Epithelial cell of prostate (primary cell): ENCODE measurements at regions not wholly inside any gene's neighbourhood (a gene's known extent, or its start where the extent isn't known, plus 50 kb on each side); places are given as distances from the start of the nearest gene placed in this dataset.

Source experiments
- DNase-seq: peaks from one replicate; pipeline ENCODE4 v3.0.0-alpha.2; 2011; ENCODE audit warnings: low read depth, low spot score
- H3K27ac ChIP-seq: fragments of 450-650 bp; 2 replicates; pipeline ENCODE4 v1.5.1; 2017; ENCODE audit warnings: mild to moderate bottlenecking

DNA sequence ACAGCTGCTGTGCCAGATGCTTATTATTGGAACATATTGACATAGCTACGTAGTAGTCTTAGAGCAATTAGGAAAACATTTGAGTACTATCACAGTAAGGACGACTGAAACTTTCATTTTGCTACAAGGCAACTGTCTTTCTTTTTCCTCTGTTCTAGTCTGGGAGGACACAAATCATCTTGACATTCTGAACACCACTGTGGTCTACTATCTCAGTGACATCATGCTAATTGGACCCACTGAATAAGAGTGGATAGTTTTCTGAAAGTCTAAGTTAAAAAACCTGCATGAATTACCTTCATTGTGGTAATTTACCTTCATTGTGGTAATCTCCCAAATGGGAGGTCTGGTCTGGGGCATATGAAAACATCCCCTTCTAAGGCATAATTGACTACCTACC lies 163.3 kb upstream of the MOCS1 start:
- H3K27ac ChIP-seq, result no peak overlapping the region
- no peak for DNase-seq

DNA sequence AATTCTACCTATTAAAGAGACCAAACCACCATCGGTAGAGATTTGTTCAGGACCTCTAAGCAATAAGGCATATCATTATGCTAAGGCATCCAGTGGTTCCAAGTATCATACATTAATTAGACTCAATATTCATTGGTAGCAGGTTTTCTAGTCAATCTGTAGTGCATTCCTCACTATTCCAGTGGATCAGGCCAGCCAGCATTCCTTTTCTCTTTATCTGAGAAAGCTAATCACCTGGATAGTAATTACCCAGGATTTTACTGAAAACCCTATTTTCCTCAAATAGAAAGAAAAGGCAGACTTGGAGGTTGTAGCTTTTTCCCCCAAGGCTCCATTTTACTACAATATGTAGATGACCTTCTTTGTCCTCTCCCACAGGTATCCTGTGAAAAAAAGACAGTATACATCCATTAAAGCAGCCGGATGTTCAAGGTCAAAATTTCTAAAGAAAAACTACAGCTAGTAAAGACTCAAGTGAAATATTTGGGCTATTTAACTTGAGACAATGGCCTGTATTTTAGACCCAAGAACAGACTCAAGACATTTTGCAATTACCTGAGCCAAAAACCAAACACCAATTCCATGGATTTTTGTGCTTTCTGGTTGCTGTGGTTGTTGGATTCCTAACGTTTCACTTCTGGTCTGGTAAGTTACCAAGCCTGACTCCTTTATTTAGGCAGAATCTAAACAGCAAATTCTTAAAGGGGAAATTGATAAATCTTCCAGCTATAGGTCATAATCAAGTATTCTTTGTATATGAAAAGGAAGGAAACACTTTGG lies 149.1 kb upstream of the MOCS1 start:
- DNase-seq, result no peak
- no peak overlapping the region for H3K27ac ChIP-seq

DNA sequence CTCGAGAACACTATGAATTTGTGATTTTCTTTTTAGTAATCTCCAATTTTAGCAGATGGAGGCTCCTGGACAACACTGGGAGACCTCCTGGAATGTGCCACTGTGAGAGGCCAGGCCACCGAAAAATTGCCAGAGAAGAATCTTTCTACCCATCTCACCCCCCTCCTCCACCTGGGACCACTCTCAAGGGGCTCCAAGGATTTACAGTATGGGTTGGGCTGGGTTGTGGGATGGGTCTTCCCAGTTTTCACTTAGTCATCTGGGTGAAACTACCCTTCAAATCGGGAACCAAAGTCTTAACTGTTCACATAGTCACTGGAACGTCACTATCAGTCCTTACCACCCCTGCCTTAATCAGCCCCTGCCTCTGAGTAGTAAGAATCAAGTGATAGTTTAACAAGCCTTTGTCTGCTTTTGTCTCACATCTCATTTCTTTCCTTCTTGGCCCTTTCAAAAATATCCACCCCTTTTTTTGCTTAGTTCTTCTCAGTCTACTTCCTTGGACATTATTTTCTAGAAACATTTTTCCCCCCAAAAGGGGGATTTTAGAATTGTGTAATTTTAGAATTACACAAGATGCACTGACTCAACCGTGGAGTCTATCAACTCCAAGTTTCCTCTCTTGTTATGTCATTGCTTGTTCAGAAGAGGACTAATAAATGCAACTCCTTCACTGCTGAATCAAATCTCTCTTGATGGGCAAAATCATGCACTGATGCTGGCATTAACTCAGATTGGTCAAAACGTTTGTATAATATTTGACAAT lies 148.2 kb upstream of the MOCS1 start:
- DNase-seq, result no peak

DNA sequence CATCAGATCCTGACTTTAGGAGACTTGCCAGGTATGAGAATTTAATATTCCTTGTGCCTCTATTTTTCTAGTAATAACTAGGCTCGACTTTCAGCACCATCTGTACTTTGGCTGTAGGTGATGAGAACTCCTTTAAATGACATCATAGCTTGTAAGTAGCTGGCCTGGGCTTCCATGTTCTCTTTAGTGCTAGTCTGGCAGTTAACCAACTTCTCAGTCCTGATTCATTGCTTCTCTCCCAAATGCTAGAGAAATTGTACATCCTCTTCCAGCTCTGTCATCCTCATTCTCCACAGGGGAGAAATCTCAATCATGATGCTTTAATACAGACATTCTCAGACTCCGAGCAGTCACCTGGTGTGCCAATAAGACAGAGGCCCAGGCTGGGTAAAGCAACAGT lies 143.5 kb upstream of the MOCS1 start:
- no peak for DNase-seq
- H3K27ac ChIP-seq, result peak overlapping the region; percentile 57

More for the DNA sequence above, 148.2 kb upstream of the MOCS1 start:
- H3K27ac ChIP-seq, result no peak overlapping the region

DNA sequence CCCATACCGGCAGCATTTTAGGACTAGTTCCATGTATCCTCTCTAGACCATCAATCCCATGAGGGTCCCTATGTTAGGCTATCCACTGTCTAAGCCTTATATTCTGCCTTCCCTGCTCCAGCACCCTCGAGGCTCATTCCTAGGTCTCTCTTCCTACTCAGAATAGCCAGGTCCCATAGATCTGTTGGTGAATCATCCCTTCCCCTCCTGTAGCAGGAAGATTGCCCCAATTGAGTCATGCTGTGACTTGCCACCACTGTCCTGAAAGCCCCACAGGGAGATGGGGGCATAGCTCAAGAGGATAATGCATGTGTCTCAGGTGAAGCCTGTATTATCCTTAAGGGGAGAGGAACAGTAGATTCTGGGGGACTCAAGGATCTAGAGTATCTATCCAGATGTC lies 143.1 kb upstream of the MOCS1 start:
- no peak for DNase-seq
- peak overlapping the region; percentile 57 for H3K27ac ChIP-seq

DNA sequence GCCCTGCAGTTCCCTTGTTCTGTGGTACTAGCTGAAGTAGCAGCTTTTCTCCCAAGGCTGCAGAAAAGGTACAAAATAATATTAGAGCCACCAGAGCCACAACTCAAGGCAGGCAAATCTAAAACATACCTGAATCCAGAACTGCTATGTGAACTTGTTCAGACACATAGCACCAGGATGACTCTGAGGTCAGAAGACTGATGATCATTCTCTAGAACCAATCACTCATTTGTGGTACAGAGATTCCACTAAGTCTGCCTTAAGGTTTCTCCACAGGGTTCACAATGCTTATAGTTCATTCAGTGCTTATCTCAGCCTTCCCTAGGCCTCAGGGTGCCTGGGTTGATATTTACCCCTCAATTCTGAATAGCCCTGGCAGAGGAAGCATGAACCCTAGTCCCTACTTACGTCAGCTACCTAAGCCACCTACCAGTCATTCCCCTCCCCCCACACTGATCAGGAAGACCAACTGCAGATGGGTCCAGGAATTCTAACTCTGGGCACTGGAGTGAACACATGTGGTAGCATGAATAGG lies 140.9 kb upstream of the MOCS1 start:
- peak overlapping the region; percentile 74 for H3K27ac ChIP-seq

DNA sequence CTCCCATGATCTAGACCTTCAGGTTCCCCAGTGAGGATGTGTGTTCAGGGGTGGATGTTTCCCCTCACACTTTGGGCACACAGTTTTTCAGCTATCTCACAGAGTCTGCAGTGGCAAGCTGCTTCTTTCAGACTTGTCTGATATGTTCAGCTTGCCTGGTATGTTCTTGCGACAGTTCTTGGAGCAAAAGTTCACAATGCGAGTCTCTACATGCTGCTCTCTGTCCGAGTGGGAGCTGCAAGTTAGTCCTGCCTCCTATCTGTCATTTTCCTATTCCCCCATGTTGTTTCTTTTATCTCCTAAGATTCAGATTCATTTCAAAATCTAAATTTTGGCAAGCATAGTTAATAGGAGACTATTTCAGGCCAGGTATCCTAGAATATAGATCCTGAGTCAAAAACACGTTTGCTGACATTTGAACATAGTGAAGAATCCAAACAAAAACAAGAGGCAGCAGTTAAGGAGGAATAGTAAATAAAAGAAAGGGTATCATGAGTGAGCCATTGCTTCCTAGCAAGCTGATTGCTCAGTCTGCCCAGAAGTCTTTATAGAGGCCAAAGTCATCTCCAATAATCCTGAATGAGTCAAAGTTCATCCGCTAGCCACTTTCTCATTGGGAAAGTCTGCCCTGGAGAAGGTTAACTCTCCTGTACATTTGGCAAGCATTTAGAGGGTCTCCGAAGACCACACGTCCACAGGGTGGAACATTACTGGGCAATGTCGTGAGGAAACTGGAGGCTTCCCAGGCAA lies 140.2 kb upstream of the MOCS1 start:
- peak; percentile 79 for DNase-seq

More for the DNA sequence above, 140.9 kb upstream of the MOCS1 start:
- peak; percentile 59 for DNase-seq

DNA sequence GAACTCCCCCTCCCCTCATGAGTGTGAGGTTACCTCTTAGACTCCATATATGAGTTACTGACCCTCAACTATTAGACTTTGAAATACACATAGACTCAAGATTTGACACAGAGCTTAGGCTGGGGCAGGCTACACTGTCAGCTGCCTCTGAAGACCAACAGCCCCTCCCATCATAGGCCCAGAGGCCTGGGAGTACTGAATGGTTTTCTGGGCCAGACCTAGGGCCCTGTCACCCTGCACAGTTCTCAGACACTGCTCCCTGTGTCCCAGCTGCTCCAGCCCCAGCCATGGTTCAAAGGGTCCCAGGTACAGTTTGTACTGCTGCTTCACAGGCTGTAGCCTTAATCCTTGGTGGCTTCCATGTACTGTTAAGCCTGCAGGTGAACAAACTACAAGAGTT lies 132.1 kb upstream of the MOCS1 start:
- DNase-seq, result no peak
- no peak overlapping the region for H3K27ac ChIP-seq

More for the DNA sequence above, 140.2 kb upstream of the MOCS1 start:
- peak overlapping the region; percentile 74 for H3K27ac ChIP-seq

DNA sequence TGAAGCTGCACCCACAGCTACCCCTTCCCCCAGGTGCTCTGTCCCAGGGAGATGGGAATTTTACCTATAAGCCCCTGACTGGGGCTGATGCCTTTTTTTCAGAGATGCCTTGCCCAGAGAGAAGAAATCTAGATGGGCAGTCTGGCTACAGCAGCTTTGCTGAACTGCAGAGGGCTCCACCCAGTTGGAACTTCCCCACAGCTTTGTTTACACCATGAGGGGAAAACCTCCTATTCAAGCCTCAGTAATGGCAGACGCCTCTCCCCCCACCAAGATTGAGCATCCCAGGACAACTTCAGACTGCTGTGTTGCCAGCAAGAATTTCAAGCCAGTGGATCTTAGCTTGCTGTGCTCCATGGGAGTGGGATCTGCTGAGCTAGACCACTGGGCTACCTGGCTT lies 122.6 kb upstream of the MOCS1 start:
- no peak for DNase-seq
- H3K27ac ChIP-seq, result no peak overlapping the region

DNA sequence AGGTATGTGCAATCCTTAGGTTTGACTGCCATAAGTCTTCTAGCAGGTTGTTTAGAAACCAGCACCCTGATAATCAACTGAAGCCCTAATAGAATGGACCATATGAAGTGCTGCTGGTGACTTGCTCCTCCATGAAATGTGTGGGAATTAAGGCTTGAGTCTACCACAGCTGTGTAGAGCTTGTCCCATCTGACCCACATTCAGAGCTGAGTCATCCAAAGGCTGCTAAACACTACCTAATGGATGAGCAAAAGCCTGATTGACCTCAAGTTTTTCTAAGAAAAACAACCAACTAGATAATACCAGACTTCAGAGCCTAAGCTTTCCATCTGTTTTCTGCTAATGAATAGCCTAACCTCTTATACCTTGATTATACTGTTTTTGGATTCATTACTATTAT lies 120.3 kb upstream of the MOCS1 start:
- DNase-seq, result no peak
- no peak overlapping the region for H3K27ac ChIP-seq

DNA sequence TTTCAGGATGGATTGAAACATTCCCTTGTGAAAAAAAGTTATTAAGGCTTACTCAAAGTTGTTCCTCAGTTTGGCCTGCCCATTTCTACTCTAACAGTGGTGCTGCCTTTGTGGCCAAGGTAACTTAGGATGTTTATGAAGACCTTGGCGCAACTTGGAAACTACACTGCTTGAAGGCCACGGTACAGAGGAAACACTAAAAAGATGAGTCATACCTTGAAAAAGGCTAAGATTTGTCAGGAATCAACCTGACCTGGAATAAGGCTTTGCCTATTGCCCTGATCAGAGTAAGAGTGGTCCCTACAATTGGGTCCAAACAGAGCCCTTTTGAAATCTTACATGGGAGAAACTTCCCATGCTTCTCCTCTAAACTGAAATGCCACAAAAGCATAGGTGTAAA lies 119.9 kb upstream of the MOCS1 start:
- H3K27ac ChIP-seq, result no peak overlapping the region
- no peak for DNase-seq

DNA sequence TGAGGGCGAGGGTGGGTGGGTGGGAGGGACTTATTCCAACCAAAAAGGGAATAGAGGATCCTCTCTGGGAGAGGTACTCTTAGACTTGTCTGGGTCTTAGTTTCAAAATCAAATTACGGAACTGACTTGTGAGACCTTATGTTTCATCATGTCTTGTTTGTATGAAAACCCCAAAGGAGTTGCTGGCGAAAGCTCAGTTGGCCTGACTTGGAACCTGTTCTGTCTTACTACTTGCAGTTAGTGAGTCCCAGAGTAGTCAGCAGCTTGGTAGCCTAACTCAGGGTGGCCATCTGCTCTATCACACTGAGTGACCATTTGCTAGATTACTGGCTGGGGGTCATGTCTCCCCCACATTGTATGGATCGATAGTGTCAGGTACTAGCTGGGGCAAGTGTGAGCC lies 114.9 kb upstream of the MOCS1 start:
- DNase-seq, result no peak
- no peak overlapping the region for H3K27ac ChIP-seq

DNA sequence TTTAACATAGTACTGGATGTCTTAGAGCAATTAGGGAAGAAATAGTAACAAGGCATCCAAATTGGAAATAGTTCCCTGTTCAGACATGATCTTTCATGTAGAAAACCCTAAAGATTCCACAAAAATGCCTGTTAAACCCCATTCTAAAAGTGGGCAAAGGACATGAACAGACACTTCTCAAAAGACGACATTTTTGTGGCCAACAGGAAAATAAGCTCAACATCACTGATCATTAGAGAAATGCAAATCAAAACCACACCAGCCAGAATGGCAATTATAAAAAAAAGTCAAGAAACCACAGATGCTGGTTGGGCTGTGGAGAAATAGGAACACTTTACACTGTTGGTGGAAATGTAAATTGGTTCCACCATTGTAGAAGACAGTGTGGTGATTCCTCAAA lies 109.9 kb upstream of the MOCS1 start:
- no peak for DNase-seq
- H3K27ac ChIP-seq, result no peak overlapping the region

DNA sequence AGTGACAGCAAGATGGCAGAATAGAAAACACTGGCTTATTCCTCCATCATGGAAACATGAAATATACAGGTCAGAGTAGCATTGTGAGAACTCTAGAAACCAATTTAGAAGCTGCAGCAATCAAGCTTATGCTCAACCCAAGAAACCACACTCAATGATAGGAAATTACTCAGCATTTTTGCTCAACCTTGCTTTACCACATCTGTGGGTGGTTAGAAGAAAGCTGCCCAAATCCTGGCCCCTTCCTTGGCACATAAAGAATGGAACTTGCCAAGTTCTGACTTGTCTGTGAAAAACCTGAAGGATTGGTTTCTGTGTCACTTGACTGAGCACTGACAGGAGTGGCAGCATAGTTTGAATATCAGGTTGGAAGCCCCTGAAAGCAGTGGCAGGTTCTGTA lies 108.0 kb upstream of the MOCS1 start:
- peak; percentile 50 for DNase-seq
- H3K27ac ChIP-seq, result peak overlapping the region; percentile 15

DNA sequence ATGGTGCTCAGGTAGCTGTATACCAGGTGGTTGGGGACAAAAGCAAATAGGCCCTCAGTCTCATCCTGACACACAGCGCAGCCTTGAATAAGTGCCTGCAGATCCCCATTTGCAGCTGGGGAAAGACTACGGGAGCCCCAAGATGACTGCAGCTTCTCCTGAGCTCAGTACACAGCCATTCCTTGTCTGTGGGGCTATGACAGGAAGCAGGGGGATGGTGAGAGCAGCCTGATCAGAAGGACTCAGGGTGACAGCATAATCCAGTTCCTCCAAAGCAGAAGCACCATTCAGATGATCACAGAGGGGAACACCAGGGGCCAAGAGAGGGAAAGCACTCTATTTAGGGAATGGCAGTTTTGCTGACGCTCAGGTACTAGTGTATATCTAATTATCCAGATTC lies 104.8 kb upstream of the MOCS1 start:
- DNase-seq, result no peak

DNA sequence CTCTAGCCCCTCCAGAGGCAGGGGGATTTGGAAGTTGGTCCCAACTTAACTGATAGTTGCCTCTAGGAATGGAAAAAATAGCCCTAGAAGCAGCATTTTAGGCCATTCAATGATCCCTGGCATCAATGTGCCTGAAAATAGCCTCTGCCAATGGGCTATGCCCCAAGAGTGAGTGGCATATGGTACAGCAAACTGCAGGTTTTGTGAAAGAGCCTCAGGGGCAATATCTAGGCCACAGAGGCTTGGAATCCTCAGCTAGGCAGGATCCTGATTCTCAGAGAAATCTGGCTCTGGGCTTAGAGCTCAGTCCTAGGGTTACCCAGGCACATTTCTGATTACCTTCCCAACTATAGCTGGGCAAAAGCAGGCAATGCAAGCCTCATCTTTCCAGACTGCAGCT lies 104.4 kb upstream of the MOCS1 start:
- no peak for DNase-seq
- no peak overlapping the region for H3K27ac ChIP-seq

More for the DNA sequence above, 104.8 kb upstream of the MOCS1 start:
- no peak overlapping the region for H3K27ac ChIP-seq

DNA sequence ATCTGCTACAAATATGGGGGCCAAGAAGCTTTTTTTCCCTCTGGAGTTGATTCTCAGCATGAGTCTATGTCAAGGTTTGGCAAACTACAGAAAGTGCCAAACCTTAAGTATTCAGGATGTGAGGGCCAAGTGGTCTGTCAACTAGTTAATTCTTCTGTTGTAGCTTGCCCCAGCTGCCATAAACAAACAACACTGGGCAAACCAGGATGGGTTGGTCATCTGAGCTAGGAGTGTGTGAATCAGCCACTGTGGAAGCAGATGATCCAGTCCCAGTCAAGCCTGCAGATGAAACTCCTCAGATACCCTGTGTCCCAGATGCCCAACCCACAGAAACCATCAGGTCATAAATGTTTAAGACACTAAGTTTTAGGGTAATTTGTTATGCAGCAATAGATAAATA lies 103.0 kb upstream of the MOCS1 start:
- DNase-seq, result peak; percentile 34
- no peak overlapping the region for H3K27ac ChIP-seq

DNA sequence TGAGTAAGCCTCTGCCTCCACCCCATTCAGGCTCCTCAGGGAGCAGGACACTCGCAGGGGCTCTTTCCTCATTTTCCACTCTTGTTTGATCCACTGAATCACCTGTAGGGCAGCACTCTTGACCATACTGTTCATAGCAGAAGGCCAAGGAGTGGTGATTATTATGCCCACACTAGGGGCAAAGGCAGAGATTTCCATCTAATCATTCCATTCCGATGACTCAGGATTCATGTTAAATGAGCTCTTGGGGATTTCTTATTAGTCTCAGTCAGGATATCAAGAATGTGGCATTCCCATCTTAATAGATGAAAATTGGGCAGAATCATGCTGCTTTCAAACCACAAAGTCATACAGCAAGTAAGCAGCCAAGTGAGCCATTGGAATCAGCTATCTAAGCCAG lies 101.9 kb upstream of the MOCS1 start:
- H3K27ac ChIP-seq, result no peak overlapping the region
- no peak for DNase-seq

DNA sequence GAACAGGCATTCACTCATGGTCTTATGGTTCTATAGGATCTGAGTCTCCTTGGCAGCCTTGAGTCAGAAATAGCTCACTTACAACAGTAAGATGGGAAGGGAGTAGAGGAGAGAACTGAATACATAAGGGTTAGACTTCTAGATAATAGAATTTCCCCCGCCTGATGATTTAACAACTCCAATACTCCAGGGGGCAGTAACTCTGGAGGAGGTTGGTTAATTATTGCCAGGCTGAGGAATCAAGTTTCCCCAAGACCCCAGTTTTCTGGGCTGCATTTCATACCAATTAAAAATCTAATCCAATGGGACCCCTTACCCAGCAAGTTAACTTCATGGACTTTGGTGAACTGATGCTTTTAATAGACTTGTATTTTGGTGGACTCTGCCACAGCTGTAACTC lies 94.2 kb upstream of the MOCS1 start:
- DNase-seq, result no peak

DNA sequence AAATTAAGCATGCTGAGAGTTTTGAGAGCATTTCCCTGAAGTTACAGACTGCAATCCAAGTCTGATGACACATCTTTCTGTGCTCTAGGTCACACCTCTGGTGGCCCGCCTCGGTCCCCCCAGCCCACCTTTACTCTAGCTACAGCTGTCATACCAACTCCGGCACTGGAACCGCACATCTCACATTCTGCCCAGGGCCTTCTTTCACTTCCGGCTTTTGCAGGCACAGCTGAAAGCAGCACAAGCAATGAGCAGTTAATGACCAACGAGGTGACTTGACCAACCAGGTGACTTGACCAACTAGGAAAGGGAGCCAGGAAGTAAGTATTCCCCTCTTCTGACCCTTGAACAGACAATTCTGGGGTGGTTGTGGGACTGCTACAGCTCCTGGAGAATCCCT lies 88.6 kb upstream of the MOCS1 start:
- no peak for DNase-seq
- no peak overlapping the region for H3K27ac ChIP-seq

More for the DNA sequence above, 94.2 kb upstream of the MOCS1 start:
- H3K27ac ChIP-seq, result no peak overlapping the region

DNA sequence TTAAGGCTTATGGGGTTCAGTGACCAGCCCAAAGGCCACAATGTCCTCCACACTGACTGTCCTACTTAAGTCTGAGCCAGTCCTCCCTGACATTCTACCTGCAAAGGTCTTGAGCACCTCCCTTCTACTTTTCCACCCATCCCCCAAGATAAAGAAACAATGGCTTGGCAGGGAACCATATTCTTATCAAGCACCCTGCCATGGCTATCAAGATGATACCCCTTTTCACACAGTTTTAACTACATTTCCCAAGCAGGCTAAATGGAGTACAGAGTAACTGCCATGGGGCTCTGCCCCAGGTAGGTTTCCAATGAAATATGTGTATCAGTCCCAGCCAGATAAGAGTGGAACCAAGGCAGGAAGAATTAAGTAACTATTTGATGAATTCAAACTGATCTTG lies 85.9 kb upstream of the MOCS1 start:
- no peak overlapping the region for H3K27ac ChIP-seq
- DNase-seq, result no peak
